Activated CD4-positive, alpha-beta memory T cell treated with anti-CD3 and anti-CD28 coated beads for 36 hours (primary cell): ENCODE measurements at regions not wholly inside any gene's neighbourhood (a gene's known extent, or its start where the extent isn't known, plus 50 kb on each side); places are given as distances from the start of the nearest gene placed in this dataset.

Experiments used
- CTCF ChIA-PET: fragments of 350-600 bp; sonication (Branson Sonifier 250); formaldehyde crosslinking; loops from one replicate; lab custom pipeline; 2021; ENCODE audit warnings: antibody characterized with exemption, inconsistent platforms; lab: Charles Lee
- POLR2A ChIA-PET: fragments of 350-600 bp; sonication (Branson Sonifier 250); formaldehyde crosslinking; loops from one replicate; lab custom pipeline; 2021; ENCODE audit warnings: antibody characterized with exemption; lab: Charles Lee
- DNase-seq: peaks from one replicate; pipeline ENCODE4 v3.0.0-alpha.2; 2020
- H3K27ac Mint-ChIP-seq: one replicate; pipeline ENCODE4 v1.8.0; 2021; ENCODE audit warnings: mixed read lengths
- H3K27me3 Mint-ChIP-seq: one replicate; pipeline ENCODE4 v1.8.0; 2021; ENCODE audit warnings: mixed read lengths
- H3K36me3 Mint-ChIP-seq: one replicate; pipeline ENCODE4 v1.8.0; 2021; ENCODE audit warnings: mixed read lengths
- H3K4me1 Mint-ChIP-seq: one replicate; pipeline ENCODE4 v1.8.0; 2021; ENCODE audit warnings: low read depth, mixed read lengths
- H3K4me3 Mint-ChIP-seq: one replicate; pipeline ENCODE4 v1.8.0; 2021; ENCODE audit warnings: mild to moderate bottlenecking, mixed read lengths
- H3K9me3 Mint-ChIP-seq: one replicate; pipeline ENCODE4 v1.8.0; 2021; ENCODE audit warnings: mixed read lengths
- intact Hi-C: fragments of 100-400 bp; cut with micrococcal nuclease; formaldehyde crosslinking; loops from one replicate; pipeline ENCODE4 v1.15.1; 2023

DNA sequence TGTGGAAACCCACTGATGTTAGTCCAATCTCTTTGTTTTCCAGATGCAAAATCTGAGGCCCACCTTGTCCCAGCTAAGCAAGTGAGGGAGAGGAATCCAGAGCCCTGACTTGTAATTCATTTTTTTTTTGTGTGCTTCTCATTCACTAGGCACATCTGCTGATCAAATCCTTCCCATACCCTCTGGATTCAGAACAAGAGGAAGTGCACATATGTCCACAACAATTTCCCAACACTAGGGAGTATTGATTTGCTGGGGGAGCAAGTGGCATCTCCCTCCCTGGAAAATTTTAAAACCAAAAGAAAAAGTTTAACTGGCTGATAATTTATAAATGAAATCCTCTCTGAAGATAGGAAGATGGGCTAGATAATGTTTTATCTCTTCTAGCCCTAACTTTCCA is 94.6 kb upstream of the RFC3 start:
- CTCF ChIA-PET, result interaction anchor here (0.6 to 4.5 kb wide), 20 partner anchors 9 to 1802 kb away, joined by 3 to 61 read pairs (median 4); partner anchors contain the start of gene RFC3
- POLR2A ChIA-PET, result interaction anchor here (1.7 to 3.1 kb wide), 3 partner anchors 44 to 181 kb away, joined by 5 to 9 read pairs (median 9); no protein-coding TSS in a partner anchor
- Mint-ChIP-seq H3K9me3 (peaks cover 2% of the 10 kb centered on the region), H3K27ac (peak overlapping the region; percentile 57), H3K4me1 (peaks cover 32% of the 10 kb centered on the region), H3K4me3 (no peak overlapping the region), H3K27me3 (no peaks in the 10 kb centered on the region), H3K36me3 (no peaks in the 10 kb centered on the region)
- intact Hi-C loops, result loop anchor here (1.0 to 5.0 kb wide), 7 partner anchors 95 to 1186 kb away; partner anchors contain the start of genes N4BP2L2, PDS5B and RFC3
- DNase-seq, result no peak

DNA sequence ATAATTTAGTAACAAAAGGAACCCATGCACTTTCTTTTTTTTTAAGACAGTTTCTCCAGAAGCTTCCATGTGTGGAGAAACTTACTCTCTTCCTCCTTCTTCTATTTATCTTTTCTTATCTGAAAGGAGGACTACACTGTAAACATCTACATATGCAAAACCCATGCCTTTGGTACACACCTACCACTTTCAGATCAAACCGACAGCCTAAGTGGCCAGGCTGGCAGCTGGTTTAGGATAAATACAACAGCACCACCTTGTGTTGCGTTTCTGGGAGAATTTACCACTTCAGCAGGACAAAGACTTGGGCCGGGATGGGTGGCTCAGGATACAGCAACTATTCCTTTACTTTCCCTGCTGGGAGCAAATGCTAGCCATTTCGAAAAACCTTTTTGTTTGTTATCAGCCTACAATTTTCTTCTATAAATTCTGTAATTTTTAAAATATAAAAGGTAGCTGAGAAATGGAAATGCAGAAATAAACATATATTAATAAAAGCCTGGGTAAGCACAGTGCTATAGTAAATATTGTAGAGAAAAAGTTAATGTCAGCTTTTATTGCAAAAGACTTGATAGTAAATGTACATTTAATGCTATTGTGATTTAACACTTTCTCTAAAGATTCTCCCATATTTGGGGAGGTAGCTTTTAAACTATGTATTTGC is 94.0 kb upstream of the RFC3 start:
- Mint-ChIP-seq H3K36me3 (no peaks in the 10 kb centered on the region), H3K27ac (peak overlapping the region; percentile 57), H3K4me3 (no peak overlapping the region), H3K9me3 (peaks cover 2% of the 10 kb centered on the region), H3K4me1 (peaks cover 37% of the 10 kb centered on the region), H3K27me3 (no peaks in the 10 kb centered on the region)
- CTCF ChIA-PET, result interaction anchor here (0.6 to 4.5 kb wide), 33 partner anchors 9 to 1802 kb away, joined by 3 to 61 read pairs (median 3); partner anchors contain the start of gene RFC3
- DNase-seq, result peak; percentile 78
- intact Hi-C loops, result loop anchor here (1.0 to 5.0 kb wide), 7 partner anchors 94 to 1187 kb away; partner anchors contain the start of genes N4BP2L2, PDS5B and RFC3
- POLR2A ChIA-PET, result interaction anchor here (3.1 kb wide), 2 partner anchors 44 to 181 kb away, joined by 9 read pairs; no protein-coding TSS in a partner anchor

DNA sequence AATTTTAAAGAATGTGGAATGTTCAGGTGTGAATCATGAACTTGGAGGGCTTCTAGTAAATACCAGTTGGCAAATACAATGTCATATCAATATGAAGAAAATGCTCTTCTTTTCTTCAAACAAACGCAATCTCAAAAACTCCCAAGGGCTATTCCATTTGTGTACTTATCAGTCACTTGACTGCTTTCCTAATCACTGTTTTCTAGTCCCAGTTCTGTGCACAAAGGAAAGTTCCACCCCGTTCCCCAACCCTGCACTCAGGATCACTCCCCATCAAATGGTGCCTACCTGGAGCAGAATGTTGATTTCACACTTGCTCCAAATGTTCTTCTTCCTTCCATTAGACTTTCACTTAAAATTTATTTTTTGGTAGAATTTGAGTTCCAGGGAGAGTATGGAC is 92.6 kb upstream of the RFC3 start:
- Mint-ChIP-seq H3K4me1 (peaks cover 38% of the 10 kb centered on the region), H3K36me3 (no peaks in the 10 kb centered on the region), H3K9me3 (no peaks in the 10 kb centered on the region), H3K27ac (no peak overlapping the region), H3K27me3 (no peaks in the 10 kb centered on the region), H3K4me3 (no peak overlapping the region)
- no peak for DNase-seq
- POLR2A ChIA-PET, result no interaction called here
- intact Hi-C loops, result no loop called here
- CTCF ChIA-PET, result interaction anchor here (0.6 to 4.5 kb wide), 9 partner anchors 7 to 501 kb away, joined by 3 to 61 read pairs (median 8); no protein-coding TSS in a partner anchor

DNA sequence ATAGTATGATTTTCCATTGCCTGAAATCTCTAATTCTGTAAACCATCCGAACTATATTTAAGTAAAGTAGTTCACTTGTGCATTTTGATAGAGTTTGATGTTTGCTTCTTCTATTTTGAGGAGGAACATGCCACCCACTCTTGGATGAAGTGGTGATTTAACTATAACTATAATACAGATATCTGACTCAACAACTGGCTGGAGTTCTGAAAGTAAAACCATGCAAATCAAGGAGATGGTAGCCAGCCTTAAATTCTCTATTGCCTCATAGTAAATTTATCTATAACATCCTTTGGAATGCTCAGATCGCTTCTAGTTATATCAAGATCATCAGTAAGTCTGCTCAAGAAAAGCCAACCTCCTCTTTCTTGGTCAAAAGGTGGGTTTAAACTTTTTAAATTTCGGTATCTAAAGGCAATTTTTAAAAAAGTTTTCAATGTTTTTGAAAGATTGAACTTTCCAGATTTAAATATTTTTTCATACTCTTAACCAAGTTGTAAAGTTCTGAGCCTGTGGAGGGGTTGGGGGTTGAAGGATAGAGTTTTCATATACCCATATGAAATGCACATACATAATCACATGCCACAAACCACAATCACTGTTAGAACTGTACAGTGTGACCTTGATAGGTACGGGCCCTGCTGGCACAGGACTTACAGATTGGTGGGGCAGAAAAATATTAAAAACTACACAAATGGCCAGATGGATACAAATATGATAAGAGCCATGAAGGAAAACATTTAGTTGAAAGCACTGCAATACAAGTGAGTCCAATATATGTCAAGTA is 90.5 kb upstream of the RFC3 start:
- Mint-ChIP-seq H3K4me1 (peaks cover 21% of the 10 kb centered on the region), H3K27me3 (no peaks in the 10 kb centered on the region), H3K9me3 (no peaks in the 10 kb centered on the region), H3K4me3 (no peak overlapping the region), H3K36me3 (no peaks in the 10 kb centered on the region), H3K27ac (no peak overlapping the region)
- intact Hi-C loops, result no loop called here
- DNase-seq, result no peak
- ChIA-PET POLR2A (no interaction called here), CTCF (no interaction called here)

DNA sequence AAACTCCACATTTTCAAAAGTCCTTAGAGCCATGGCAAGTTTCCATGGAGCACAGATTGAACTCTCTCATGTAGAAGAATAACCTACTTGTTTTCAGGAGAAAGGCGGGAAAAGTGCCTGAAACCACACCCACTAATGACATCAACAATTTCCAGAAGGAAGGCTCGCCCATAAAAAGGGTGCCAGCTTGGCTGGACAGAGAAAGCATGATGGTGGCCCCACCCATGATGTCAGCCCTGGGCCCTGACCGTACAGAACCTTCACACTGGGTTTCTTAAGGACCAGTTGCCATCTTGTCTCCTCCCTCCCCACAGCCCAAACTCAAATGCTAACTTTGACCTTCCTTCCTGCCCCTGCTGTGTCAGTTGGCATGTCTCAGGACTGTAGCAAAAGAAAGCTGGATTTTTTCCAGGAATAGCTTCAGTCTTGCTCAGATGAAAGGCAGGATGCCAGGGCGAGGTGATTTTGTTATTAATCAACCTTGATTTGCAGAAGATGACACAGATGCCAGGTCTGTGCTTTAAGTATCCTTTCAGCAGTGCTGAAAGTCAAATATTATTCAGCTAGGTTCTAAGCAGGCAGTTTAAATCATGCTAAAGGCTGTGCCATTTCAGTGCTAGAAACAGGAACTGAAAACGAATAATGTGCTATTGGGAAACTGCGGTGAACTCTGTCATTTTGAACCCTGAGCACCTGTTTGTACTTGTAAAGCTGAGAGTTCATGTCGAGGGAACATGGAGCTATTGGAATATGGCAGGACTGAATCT is 89.5 kb upstream of the RFC3 start:
- CTCF ChIA-PET, result interaction anchor here (0.8 kb wide), 1 partner anchor 186 kb away, joined by 5 read pairs; no protein-coding TSS in a partner anchor
- no peak overlapping the region for H3K4me3 Mint-ChIP-seq
- POLR2A ChIA-PET, result no interaction called here

DNA sequence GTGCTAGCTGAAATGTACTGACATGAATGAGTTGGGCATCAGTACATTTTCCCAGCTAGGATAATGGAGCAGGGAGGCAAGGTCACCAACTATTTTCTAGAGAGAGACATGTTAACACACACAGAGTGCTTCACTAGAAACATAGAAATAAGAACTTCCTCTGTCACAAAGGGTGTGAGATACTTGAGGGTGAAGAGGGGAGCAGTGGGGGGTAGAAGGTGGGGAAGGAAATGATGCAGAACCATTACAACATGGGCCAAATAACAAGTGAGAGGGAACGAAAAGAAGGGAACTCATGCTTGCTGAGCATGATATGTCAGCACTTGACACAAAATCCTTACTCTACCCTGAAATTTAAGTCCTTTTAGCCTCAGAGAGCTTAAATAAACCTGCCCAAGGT is 87.8 kb upstream of the RFC3 start:
- Mint-ChIP-seq H3K9me3 (no peaks in the 10 kb centered on the region), H3K4me3 (no peak overlapping the region), H3K27ac (no peak overlapping the region), H3K27me3 (no peaks in the 10 kb centered on the region), H3K36me3 (no peaks in the 10 kb centered on the region), H3K4me1 (peaks cover 9% of the 10 kb centered on the region)
- intact Hi-C loops, result no loop called here
- ChIA-PET CTCF (no interaction called here), POLR2A (no interaction called here)
- no peak for DNase-seq

More for the DNA sequence above, 89.5 kb upstream of the RFC3 start:
- DNase-seq, result peak; percentile 19
- H3K9me3 Mint-ChIP-seq, result no peaks in the 10 kb centered on the region
- no peaks in the 10 kb centered on the region for H3K27me3 Mint-ChIP-seq
- no peaks in the 10 kb centered on the region for H3K36me3 Mint-ChIP-seq
- intact Hi-C loops, result no loop called here
- H3K27ac Mint-ChIP-seq, result no peak overlapping the region
- peaks cover 12% of the 10 kb centered on the region for H3K4me1 Mint-ChIP-seq

DNA sequence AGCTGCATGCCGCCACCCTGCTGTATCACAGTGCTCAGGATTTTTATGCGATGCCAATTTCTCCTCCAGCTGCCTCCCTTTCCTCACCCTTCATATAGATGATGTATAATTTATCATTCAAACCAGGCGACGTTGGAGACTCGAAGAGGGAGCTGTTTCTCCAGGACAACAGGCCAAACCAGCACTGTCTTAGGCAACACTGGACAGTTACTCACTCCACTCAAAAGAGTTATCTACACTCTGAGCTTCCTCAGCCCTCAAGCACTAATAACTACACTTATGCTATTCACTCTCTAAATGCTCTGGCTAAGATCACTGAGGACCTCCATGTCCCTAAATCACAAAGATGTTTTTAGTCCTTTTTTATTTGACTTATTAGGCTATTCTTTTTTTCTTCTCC is 87.3 kb upstream of the RFC3 start:
- no peak for DNase-seq
- POLR2A ChIA-PET, result no interaction called here
- H3K4me1 Mint-ChIP-seq, result peaks cover 9% of the 10 kb centered on the region
- no peaks in the 10 kb centered on the region for H3K27me3 Mint-ChIP-seq
- CTCF ChIA-PET, result no interaction called here
- no peaks in the 10 kb centered on the region for H3K36me3 Mint-ChIP-seq
- intact Hi-C loops, result no loop called here
- no peak overlapping the region for H3K4me3 Mint-ChIP-seq
- H3K27ac Mint-ChIP-seq, result no peak overlapping the region
- H3K9me3 Mint-ChIP-seq, result no peaks in the 10 kb centered on the region

DNA sequence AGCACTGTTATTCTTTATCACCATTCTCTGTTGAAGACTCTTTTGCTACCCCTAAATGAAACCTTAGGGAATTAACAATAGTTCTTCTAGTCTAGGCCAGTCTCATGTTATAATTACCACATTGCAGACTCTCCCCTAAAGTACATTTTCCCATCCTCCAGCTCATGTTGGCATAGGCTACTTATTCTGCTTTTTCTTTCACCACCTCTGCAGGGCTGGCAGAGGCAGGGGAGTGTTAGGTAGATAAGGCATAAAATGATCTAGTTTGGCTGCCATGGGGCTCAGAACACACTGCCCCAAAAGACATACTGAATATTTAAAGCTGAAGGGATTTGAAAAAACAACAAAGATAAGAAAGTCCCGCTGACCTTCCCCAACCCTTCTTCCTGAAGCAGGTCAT is 82.7 kb upstream of the RFC3 start:
- Mint-ChIP-seq H3K27me3 (no peaks in the 10 kb centered on the region), H3K36me3 (no peaks in the 10 kb centered on the region), H3K4me3 (no peak overlapping the region), H3K27ac (no peak overlapping the region), H3K9me3 (no peaks in the 10 kb centered on the region), H3K4me1 (no peaks in the 10 kb centered on the region)
- DNase-seq, result no peak
- intact Hi-C loops, result no loop called here
- ChIA-PET CTCF (interaction anchor here (0.6 to 2.0 kb wide), 2 partner anchors 11 to 553 kb away, joined by 5 to 8 read pairs; no protein-coding TSS in a partner anchor), POLR2A (interaction anchor here (0.7 kb wide), 1 partner anchor 160 kb away, joined by 3 read pairs; no protein-coding TSS in a partner anchor)

DNA sequence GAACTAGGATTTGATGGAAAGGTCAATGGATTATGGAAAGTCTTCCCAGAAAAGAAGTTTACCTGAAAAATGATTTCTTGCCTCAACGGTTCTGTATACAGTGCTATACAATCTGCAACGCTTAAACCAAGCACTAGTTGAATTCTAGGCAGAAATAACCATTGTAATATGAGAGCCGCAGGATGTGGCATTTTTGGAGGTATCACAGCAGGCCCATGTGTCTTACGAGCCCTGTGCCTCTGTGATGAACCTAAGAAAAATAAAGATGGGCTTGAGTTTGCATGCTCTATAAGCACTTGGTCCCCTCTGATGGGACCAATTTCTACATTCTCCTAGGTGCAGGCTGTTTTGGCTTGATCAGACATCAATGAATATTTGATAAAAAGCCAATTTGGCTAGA is 78.7 kb upstream of the RFC3 start:
- Mint-ChIP-seq H3K4me3 (no peak overlapping the region), H3K27ac (no peak overlapping the region), H3K4me1 (peaks cover 9% of the 10 kb centered on the region), H3K27me3 (no peaks in the 10 kb centered on the region), H3K9me3 (no peaks in the 10 kb centered on the region), H3K36me3 (no peaks in the 10 kb centered on the region)
- intact Hi-C loops, result no loop called here
- no peak for DNase-seq
- ChIA-PET POLR2A (no interaction called here), CTCF (no interaction called here)

DNA sequence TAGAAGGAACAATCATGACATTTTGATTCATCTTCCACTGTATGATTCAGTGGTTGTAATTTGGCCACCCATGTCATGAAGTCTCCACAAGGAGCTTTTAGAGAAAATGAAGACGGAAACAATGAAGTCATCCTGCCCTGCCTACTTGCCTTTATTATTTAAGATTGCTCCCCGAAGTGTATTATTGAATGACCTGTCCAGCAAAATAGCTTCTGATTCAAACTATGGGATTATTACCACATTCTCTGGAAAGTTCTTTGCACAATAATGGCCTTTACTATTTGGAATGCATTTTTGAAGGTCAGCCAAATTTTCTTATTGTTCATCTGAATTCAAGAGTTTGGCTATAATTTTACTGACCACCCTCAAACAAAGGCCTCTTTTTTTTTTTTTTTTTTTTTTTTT is 77.8 kb upstream of the RFC3 start:
- no peak for DNase-seq
- ChIA-PET POLR2A (no interaction called here), CTCF (no interaction called here)
- Mint-ChIP-seq H3K27me3 (no peaks in the 10 kb centered on the region), H3K27ac (no peak overlapping the region), H3K4me1 (peaks cover 14% of the 10 kb centered on the region), H3K9me3 (no peaks in the 10 kb centered on the region), H3K4me3 (no peak overlapping the region), H3K36me3 (no peaks in the 10 kb centered on the region)
- intact Hi-C loops, result no loop called here

DNA sequence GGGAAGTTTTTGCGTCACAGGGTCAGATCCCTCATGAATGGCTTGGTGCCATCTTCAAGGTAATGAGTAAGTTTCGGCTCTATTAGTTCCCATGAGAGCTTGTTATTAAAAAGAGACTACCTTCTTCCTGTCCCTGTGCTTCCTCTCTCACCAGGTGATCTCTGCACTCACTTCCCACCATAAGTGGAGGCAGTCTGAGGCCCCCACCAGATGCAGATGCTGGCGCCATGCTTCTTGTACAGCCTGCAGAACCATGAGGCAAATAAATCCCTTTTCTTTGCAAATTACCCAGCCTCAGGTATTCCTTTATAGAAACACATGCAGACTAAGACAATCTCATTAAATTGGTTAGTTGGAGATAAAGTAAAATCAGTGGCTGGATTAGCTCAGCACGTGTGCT is 75.6 kb upstream of the RFC3 start:
- POLR2A ChIA-PET, result no interaction called here
- CTCF ChIA-PET, result no interaction called here
- Mint-ChIP-seq H3K27me3 (no peaks in the 10 kb centered on the region), H3K4me1 (peaks cover 14% of the 10 kb centered on the region), H3K9me3 (no peaks in the 10 kb centered on the region), H3K27ac (no peak overlapping the region), H3K36me3 (no peaks in the 10 kb centered on the region), H3K4me3 (no peak overlapping the region)
- intact Hi-C loops, result no loop called here
- no peak for DNase-seq
